Liver (tissue), 9 donors: ENCODE measurements at regions not wholly inside any gene's neighbourhood (a gene's known extent, or its start where the extent isn't known, plus 50 kb on each side); places are given as distances from the start of the nearest gene placed in this dataset. TPM values are rescaled to one million over a fixed set of nuclear protein-coding genes. Genes with fewer than 3 reads are reported as not detected.

Experiments
- DNase-seq: peaks from one replicate; pipeline ENCODE4 v3.0.0-alpha.2; 2017; ENCODE audit warnings: low spot score
- H3K27ac ChIP-seq, 2 donors: one replicate each; pipeline ENCODE4 v1.7.0; 2013; ENCODE audit warnings: inconsistent platforms in 2 of 2, low read length in 2 of 2, control low read depth in 1 of 2, low read depth in 1 of 2, mild to moderate bottlenecking in 1 of 2
- H3K27me3 ChIP-seq, 4 donors: one replicate each; pipeline versions ENCODE4 v1.6.1 to v1.7.0; 2013; ENCODE audit warnings: low read length in 3 of 4, inconsistent platforms in 1 of 4, mild to moderate bottlenecking in 1 of 4, moderate library complexity in 1 of 4; ENCODE audit not compliant: control insufficient read depth in 4 of 4, insufficient read depth in 4 of 4
- H3K36me3 ChIP-seq, 4 donors: one replicate each; pipeline versions ENCODE4 v1.6.1 to v1.7.0; 2013; ENCODE audit warnings: low read length in 3 of 4, mild to moderate bottlenecking in 3 of 4, low read depth in 1 of 4, moderate library complexity in 1 of 4; ENCODE audit not compliant: control insufficient read depth in 4 of 4, insufficient read depth in 3 of 4
- H3K4me1 ChIP-seq, 4 donors: one replicate each; pipeline versions ENCODE4 v1.6.1 to v1.7.0; 2013; ENCODE audit warnings: low read length in 3 of 4, mild to moderate bottlenecking in 3 of 4, moderate library complexity in 1 of 4; ENCODE audit not compliant: control insufficient read depth in 4 of 4, insufficient read depth in 4 of 4
- H3K4me3 ChIP-seq, 3 donors: one replicate each; pipeline versions ENCODE4 v1.6.1 to v1.7.0; 2013; ENCODE audit warnings: low read length in 3 of 3, control low read depth in 1 of 3, low read depth in 1 of 3, mild to moderate bottlenecking in 1 of 3
- H3K9ac ChIP-seq, 2 donors: one replicate each; pipeline ENCODE4 v1.7.0; 2013; ENCODE audit warnings: low read length in 2 of 2, mild to moderate bottlenecking in 2 of 2, moderate library complexity in 2 of 2, control low read depth in 1 of 2, low read depth in 1 of 2
- H3K9me3 ChIP-seq, 4 donors: one replicate each; pipeline versions ENCODE4 v1.6.1 to v1.7.0; 2013; ENCODE audit warnings: low read length in 3 of 4; ENCODE audit not compliant: control insufficient read depth in 4 of 4
- ATF3 ChIP-seq: IDR thresholded peaks from 2 replicates; pipeline ENCODE4 v1.6.1; 2016; ENCODE audit warnings: antibody characterized with exemption
- FOXA1 ChIP-seq: IDR thresholded peaks from 2 replicates; pipeline ENCODE4 v1.6.1; 2016; ENCODE audit warnings: antibody characterized with exemption
- FOXA2 ChIP-seq: IDR thresholded peaks from 2 replicates; pipeline ENCODE4 v1.6.1; 2016; ENCODE audit warnings: antibody characterized with exemption
- JUND ChIP-seq, 2 donors: IDR thresholded peaks; 2 replicates each; pipeline ENCODE4 v1.6.1; 2016; ENCODE audit warnings: antibody characterized with exemption in 2 of 2
- MAX ChIP-seq: IDR thresholded peaks from 2 replicates; pipeline ENCODE4 v1.6.1; 2016; ENCODE audit warnings: antibody characterized with exemption
- REST ChIP-seq: IDR thresholded peaks from 2 replicates; pipeline ENCODE4 v1.6.1; 2016; ENCODE audit warnings: antibody characterized with exemption, mild to moderate bottlenecking
- RXRA ChIP-seq, 2 donors: IDR thresholded peaks; 2 replicates each; pipeline ENCODE4 v1.6.1; 2017 to 2018; ENCODE audit warnings: antibody characterized with exemption in 2 of 2, mild to moderate bottlenecking in 1 of 2
- WGBS: extraction: QIAGEN DNeasy Blood & Tissue Kit; methylation state at CpG from one replicate; pipeline ENCODE4 v1.1.7; 2013; 5-methylcytosine and 5-hydroxymethylcytosine counted together
- small RNA-seq: library from RNA; depleted of rRNA; stranded (forward); fragments of <200 nt; gene quantifications from one replicate; pipeline ENCODE3, GENCODE V24; 2014
- TF ChIP-seq, protein P1 (sequence below): fragments of 150-350 bp; IDR thresholded peaks from 2 replicates; pipeline ENCODE4 v1.5.1; 2017; ENCODE audit warnings: improper control_type of control experiment, low read depth, low read length; ENCODE audit not compliant: missing input control
- donor health status: healthy.
- donor health status: healthy.
- donor health status: healthy.
- donor health status: healthy.
- donor health status: healthy.

- no peaks in the 10 kb centered on the region for H3K4me1 ChIP-seq
- TF ChIP-seq ATF3 (no peak), MAX (no peak), JUND (IDR thresholded peaks at IDR 0.05) (no peak), RXRA (IDR thresholded peaks at IDR 0.05) (no peak), FOXA2 (no peak), REST (no peak), FOXA1 (no peak)
- TF ChIP-seq, protein P1, sequence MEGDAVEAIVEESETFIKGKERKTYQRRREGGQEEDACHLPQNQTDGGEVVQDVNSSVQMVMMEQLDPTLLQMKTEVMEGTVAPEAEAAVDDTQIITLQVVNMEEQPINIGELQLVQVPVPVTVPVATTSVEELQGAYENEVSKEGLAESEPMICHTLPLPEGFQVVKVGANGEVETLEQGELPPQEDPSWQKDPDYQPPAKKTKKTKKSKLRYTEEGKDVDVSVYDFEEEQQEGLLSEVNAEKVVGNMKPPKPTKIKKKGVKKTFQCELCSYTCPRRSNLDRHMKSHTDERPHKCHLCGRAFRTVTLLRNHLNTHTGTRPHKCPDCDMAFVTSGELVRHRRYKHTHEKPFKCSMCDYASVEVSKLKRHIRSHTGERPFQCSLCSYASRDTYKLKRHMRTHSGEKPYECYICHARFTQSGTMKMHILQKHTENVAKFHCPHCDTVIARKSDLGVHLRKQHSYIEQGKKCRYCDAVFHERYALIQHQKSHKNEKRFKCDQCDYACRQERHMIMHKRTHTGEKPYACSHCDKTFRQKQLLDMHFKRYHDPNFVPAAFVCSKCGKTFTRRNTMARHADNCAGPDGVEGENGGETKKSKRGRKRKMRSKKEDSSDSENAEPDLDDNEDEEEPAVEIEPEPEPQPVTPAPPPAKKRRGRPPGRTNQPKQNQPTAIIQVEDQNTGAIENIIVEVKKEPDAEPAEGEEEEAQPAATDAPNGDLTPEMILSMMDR = no peak
- H3K9me3 ChIP-seq = no peaks in the 10 kb centered on the region
- H3K27ac ChIP-seq = no peak overlapping the region
- H3K9ac ChIP-seq = no peak overlapping the region
- no peak for DNase-seq
- peaks cover 0 to 3% (median 0%) of the 10 kb centered on the region in 4 donors for H3K27me3 ChIP-seq
- 55% methylated on average over 2 of the region's 2 CpGs for WGBS
- no peak overlapping the region for H3K4me3 ChIP-seq
- H3K36me3 ChIP-seq = no peaks in the 10 kb centered on the region
Measured at GRCh38 chr15:87082581-87082980, 1002.9 kb downstream of the AGBL1 start.

GRCh38 chr15:87080547-87080946 is 1000.9 kb downstream of the AGBL1 start:
- DNase-seq = no peak
- no peak for TF ChIP-seq REST
- TF ChIP-seq FOXA1 = no peak
- no peaks in the 10 kb centered on the region for H3K4me1 ChIP-seq
- no peaks in the 10 kb centered on the region for H3K9me3 ChIP-seq
- 65% methylated on average over 5 of the region's 5 CpGs for WGBS
- no peaks in the 10 kb centered on the region for H3K36me3 ChIP-seq
- H3K9ac ChIP-seq = no peak overlapping the region
- no peak overlapping the region for H3K4me3 ChIP-seq
- no peak overlapping the region for H3K27ac ChIP-seq
- peaks cover 0 to 3% (median 0%) of the 10 kb centered on the region in 4 donors for H3K27me3 ChIP-seq

Small RNA genes in the stretch of these regions (small RNA-seq; reads per million reads assigned to genes)
- gene RNU6-185P = not detected
